ENCODE measurements at regions not wholly inside any gene's neighbourhood (a gene's known extent, or its start where the extent isn't known, plus 50 kb on each side); places are given as distances from the start of the nearest gene placed in this dataset.

DNA sequence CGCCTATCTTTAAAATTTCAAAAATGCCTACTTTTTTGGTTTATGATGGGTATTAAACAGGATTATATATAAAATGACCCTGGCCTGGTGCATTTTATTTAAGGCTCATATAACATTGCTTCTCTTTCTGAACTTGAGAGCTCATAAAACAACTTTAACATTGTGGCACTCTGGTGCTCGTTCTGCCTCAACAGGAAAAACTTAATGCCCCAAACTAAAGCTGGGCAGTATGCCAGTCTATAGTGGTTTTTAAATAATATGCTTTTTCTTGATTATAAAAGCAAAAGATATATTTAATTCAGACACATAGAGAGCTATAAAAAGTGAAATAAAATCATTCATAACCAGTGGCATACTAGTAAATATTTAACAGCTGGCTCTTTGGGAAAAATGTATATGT, 269.3 kb upstream of the GULP1 start:
- TF ChIP-seq JUNB (IDR thresholded peaks at IDR 0.05; ENCODE audit: unreplicated experiment), result no peak
- no peak for TF ChIP-seq EZH2 (IDR thresholded peaks at IDR 0.05; ENCODE audit: low read depth, unreplicated experiment)
- TF ChIP-seq EZH2phosphoT487 (IDR thresholded peaks at IDR 0.05; ENCODE audit: unreplicated experiment), result no peak
- TF ChIP-seq, protein P1, sequence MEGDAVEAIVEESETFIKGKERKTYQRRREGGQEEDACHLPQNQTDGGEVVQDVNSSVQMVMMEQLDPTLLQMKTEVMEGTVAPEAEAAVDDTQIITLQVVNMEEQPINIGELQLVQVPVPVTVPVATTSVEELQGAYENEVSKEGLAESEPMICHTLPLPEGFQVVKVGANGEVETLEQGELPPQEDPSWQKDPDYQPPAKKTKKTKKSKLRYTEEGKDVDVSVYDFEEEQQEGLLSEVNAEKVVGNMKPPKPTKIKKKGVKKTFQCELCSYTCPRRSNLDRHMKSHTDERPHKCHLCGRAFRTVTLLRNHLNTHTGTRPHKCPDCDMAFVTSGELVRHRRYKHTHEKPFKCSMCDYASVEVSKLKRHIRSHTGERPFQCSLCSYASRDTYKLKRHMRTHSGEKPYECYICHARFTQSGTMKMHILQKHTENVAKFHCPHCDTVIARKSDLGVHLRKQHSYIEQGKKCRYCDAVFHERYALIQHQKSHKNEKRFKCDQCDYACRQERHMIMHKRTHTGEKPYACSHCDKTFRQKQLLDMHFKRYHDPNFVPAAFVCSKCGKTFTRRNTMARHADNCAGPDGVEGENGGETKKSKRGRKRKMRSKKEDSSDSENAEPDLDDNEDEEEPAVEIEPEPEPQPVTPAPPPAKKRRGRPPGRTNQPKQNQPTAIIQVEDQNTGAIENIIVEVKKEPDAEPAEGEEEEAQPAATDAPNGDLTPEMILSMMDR (conservative IDR thresholded peaks at IDR 0.05; ENCODE audit: low read depth in 2 of 2), result no peak
- no peak for TF ChIP-seq NANOG (IDR thresholded peaks at IDR 0.05; ENCODE audit: borderline replicate concordance)
- TF ChIP-seq POLR2AphosphoS5 (IDR thresholded peaks at IDR 0.05; ENCODE audit: low read depth), result no peak
- TF ChIP-seq, protein P2, sequence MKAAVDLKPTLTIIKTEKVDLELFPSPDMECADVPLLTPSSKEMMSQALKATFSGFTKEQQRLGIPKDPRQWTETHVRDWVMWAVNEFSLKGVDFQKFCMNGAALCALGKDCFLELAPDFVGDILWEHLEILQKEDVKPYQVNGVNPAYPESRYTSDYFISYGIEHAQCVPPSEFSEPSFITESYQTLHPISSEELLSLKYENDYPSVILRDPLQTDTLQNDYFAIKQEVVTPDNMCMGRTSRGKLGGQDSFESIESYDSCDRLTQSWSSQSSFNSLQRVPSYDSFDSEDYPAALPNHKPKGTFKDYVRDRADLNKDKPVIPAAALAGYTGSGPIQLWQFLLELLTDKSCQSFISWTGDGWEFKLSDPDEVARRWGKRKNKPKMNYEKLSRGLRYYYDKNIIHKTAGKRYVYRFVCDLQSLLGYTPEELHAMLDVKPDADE (IDR thresholded peaks at IDR 0.05), result no peak
- TF ChIP-seq, protein P3, sequence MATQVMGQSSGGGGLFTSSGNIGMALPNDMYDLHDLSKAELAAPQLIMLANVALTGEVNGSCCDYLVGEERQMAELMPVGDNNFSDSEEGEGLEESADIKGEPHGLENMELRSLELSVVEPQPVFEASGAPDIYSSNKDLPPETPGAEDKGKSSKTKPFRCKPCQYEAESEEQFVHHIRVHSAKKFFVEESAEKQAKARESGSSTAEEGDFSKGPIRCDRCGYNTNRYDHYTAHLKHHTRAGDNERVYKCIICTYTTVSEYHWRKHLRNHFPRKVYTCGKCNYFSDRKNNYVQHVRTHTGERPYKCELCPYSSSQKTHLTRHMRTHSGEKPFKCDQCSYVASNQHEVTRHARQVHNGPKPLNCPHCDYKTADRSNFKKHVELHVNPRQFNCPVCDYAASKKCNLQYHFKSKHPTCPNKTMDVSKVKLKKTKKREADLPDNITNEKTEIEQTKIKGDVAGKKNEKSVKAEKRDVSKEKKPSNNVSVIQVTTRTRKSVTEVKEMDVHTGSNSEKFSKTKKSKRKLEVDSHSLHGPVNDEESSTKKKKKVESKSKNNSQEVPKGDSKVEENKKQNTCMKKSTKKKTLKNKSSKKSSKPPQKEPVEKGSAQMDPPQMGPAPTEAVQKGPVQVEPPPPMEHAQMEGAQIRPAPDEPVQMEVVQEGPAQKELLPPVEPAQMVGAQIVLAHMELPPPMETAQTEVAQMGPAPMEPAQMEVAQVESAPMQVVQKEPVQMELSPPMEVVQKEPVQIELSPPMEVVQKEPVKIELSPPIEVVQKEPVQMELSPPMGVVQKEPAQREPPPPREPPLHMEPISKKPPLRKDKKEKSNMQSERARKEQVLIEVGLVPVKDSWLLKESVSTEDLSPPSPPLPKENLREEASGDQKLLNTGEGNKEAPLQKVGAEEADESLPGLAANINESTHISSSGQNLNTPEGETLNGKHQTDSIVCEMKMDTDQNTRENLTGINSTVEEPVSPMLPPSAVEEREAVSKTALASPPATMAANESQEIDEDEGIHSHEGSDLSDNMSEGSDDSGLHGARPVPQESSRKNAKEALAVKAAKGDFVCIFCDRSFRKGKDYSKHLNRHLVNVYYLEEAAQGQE (IDR thresholded peaks at IDR 0.05; ENCODE audit: unreplicated experiment), result no peak
- no peak for TF ChIP-seq CREB1 (CRISPR knock-in tag; IDR thresholded peaks at IDR 0.05; ENCODE audit: low read depth)
- TF ChIP-seq ZNF114 (CRISPR knock-in tag; IDR thresholded peaks at IDR 0.05), result no peak
